HFFc6 (cell line): ENCODE measurements at regions not wholly inside any gene's neighbourhood (a gene's known extent, or its start where the extent isn't known, plus 50 kb on each side); places are given as distances from the start of the nearest gene placed in this dataset.
A peak's percentile ranks its signal among the peaks of the same experiment; 100 is the strongest.

Experiments used
- DNase-seq: peaks from one replicate; pipeline ENCODE4 v3.0.0-alpha.2; 2018
- H3K27ac Mint-ChIP-seq: 2 replicates; pipeline ENCODE4 v1.8.0; 2020; ENCODE audit warnings: mild to moderate bottlenecking, mixed read lengths
- H3K27me3 Mint-ChIP-seq: 2 replicates; pipeline ENCODE4 v1.8.0; 2021; ENCODE audit warnings: mild to moderate bottlenecking, moderate library complexity, mixed read lengths; ENCODE audit not compliant: insufficient read depth
- H3K36me3 Mint-ChIP-seq: 2 replicates; pipeline ENCODE4 v1.8.0; 2021; ENCODE audit warnings: low read depth, mixed read lengths
- H3K4me1 Mint-ChIP-seq: 2 replicates; pipeline ENCODE4 v1.8.0; 2020; ENCODE audit warnings: low read depth, mixed read lengths
- H3K4me3 Mint-ChIP-seq: 2 replicates; pipeline ENCODE4 v1.8.0; 2020; ENCODE audit warnings: mild to moderate bottlenecking, moderate library complexity, mixed read lengths
- H3K9me3 Mint-ChIP-seq: 2 replicates; pipeline ENCODE4 v1.8.0; 2020; ENCODE audit warnings: mild to moderate bottlenecking, mixed read lengths
- TF ChIP-seq, protein P1 (sequence below): fragments of 200-600 bp; sonication (generic); IDR thresholded peaks from 2 replicates; pipeline ENCODE4 v1.5.0; 2021; ENCODE audit warnings: antibody characterized with exemption, mild to moderate bottlenecking

DNA sequence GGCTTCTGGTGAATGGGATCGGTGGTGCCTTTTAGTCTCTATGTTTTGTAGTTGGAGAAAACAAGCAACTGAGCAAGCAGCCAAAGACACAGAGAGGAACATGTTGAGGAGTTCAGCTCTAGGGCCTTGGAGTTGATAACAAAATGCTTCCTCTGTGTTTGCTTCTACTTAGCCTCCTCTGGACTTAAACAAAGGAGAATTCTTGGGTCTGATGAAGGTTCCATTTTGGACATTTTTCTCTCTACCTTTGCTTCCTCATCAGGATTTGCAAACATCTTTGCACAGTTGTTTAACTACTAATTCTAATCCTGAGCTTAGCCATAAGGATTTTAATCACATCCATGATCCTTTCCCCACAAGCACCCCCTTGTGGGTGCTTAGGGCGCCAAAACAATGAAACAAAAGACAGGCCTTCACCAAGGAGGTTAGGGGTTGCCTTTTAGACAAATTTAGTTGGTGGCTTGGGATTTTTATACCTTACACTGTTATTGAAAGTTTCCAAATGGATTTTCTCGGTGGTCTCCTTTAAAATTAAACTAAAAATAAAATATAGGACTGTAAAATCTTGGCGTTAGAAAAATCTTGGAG, 148.5 kb upstream of the SATB2 start:
- no peak overlapping the region for H3K27ac Mint-ChIP-seq
- TF ChIP-seq, protein P1, sequence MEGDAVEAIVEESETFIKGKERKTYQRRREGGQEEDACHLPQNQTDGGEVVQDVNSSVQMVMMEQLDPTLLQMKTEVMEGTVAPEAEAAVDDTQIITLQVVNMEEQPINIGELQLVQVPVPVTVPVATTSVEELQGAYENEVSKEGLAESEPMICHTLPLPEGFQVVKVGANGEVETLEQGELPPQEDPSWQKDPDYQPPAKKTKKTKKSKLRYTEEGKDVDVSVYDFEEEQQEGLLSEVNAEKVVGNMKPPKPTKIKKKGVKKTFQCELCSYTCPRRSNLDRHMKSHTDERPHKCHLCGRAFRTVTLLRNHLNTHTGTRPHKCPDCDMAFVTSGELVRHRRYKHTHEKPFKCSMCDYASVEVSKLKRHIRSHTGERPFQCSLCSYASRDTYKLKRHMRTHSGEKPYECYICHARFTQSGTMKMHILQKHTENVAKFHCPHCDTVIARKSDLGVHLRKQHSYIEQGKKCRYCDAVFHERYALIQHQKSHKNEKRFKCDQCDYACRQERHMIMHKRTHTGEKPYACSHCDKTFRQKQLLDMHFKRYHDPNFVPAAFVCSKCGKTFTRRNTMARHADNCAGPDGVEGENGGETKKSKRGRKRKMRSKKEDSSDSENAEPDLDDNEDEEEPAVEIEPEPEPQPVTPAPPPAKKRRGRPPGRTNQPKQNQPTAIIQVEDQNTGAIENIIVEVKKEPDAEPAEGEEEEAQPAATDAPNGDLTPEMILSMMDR, result no peak
- DNase-seq, result no peak
- H3K36me3 Mint-ChIP-seq, result no peaks in the 10 kb centered on the region
- H3K4me1 Mint-ChIP-seq, result no peaks in the 10 kb centered on the region
- no peak overlapping the region for H3K4me3 Mint-ChIP-seq
- H3K9me3 Mint-ChIP-seq, result peaks cover 15% of the 10 kb centered on the region
- peaks cover 1% of the 10 kb centered on the region for H3K27me3 Mint-ChIP-seq

DNA sequence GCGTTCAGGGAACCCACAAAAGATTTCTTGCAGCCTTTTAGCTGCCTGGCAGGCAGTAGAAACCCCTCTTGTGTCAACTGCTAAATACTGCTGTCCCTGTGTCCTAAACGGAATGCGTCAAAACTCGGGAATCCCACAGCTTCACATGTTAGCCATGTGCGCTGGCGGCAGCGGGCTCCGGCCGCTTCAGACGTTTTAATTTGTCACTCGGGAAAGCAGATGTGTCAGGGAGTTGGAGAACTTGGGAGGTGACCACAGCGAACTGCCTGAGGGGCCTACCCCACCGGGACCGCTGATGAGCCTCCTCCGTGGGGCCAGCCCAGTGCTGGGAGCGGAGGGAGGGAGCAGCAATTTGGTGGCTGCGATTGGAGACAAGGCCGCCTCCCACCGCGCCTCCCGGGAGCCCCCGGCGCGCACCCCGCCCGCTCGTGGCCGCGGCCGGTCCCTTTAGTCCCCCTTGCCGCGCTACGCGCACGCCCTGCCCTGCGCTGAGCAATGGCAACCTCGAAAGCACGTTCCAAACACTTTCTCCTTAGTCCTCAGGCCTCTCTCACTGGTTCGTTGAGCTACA, 146.1 kb upstream of the SATB2 start:
- Mint-ChIP-seq H3K36me3 (no peaks in the 10 kb centered on the region), H3K4me1 (no peaks in the 10 kb centered on the region), H3K27ac (no peak overlapping the region), H3K4me3 (no peak overlapping the region), H3K9me3 (peaks cover 5% of the 10 kb centered on the region; the same call in 1 of the 2 replicates), H3K27me3 (peaks cover 1% of the 10 kb centered on the region)
- no peak for DNase-seq
- TF ChIP-seq, protein P1, result no peak

DNA sequence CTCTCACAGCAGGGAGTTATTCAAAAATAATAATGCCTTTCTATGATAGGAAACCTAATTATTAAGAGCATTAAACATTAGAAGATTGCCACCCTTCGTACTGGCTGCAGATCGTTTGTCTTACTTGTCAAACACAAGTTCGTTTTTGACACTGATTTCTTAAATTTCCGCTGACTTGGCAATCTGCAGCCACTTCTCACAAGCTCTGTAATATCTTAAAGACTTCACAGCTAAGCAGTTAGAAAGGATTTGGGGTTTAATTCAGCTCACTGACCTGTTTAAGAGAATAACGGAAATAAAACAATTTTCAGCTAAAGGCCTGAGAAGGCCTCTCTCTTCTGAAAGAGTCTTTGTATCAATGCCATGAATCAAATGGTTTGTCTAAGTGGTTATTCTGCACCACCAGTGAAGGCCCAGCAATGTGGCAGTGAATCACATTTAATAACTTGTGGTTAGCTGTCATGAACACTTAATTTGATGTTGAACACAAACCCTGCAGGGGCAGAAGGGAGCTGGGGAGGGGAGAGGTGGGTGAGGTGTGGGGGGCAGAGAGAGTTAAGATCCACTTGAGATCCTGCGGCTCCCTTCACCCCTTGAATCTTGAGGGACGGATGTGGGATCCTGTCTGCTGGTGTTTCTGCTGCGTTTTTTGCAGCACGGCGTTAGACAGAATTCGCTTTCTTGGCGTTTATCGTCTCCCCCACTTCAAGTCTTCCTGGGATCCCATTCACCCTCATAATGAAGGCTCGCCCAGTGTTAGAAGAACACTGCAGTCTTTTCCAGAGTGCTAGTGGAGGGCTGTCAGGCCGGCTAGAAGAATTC, 145.4 kb upstream of the SATB2 start:
- TF ChIP-seq, protein P1, result no peak
- Mint-ChIP-seq H3K4me1 (no peaks in the 10 kb centered on the region), H3K27me3 (no peaks in the 10 kb centered on the region; the same call in 1 of the 2 replicates), H3K9me3 (peaks cover 5% of the 10 kb centered on the region; the same call in 1 of the 2 replicates), H3K36me3 (no peaks in the 10 kb centered on the region), H3K4me3 (no peak overlapping the region), H3K27ac (no peak overlapping the region)
- no peak for DNase-seq

DNA sequence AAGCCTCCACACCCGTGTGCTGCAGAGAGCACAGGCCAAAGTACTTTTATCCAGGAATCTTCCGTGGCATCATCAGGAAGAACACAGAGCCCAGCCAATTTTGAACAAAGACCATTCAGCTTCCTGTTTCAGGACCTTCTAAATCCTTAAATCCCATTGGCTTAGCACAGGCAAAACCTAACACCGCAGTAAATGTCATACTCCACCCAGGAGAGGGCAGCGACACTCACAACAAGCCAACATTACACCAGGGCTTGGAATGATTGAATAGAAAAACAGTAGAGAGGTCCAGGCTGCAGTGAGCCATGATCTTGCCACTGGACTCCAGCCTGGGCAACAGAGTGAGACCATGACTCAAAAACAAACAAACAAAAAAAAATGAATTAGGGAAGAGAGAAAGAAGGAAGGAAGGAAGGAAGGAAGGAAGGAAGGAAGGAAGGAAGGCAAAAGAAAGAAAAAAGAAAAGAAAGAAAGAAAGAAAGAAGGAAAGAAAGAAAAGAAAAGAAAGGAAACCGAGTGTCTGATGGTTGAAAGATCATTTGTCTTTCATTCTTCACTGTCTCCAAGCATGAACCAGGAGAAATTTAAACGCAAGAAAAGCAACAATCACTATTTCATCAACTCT, 144.6 kb upstream of the SATB2 start:
- Mint-ChIP-seq H3K9me3 (peaks cover 5% of the 10 kb centered on the region; the same call in 1 of the 2 replicates), H3K27me3 (no peaks in the 10 kb centered on the region; the same call in 1 of the 2 replicates), H3K4me3 (no peak overlapping the region), H3K4me1 (no peaks in the 10 kb centered on the region), H3K36me3 (no peaks in the 10 kb centered on the region), H3K27ac (no peak overlapping the region)
- TF ChIP-seq, protein P1, result no peak
- no peak for DNase-seq

DNA sequence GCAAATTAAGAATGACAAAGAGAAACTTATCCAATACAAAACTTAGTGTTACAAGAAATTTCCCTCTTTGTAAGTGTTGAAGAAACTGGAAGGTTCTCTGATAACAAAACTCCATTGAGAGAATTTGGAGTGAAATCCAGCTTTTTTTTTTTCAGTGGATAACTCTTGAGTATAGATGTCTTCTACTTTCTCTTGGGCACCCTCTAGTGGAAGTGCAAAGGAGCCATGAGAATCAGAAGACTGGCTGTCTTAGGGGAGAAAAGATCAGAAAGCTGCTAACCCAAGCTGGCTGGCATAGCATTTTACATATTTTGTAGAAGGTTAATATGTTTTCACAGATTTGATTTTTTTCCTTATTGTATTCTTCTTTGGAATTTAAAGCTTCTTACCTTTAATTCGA, 138.8 kb upstream of the SATB2 start:
- no peaks in the 10 kb centered on the region for H3K4me1 Mint-ChIP-seq
- H3K27me3 Mint-ChIP-seq, result no peaks in the 10 kb centered on the region; the same call in 1 of the 2 replicates
- DNase-seq, result peak; percentile 0
- no peak overlapping the region for H3K4me3 Mint-ChIP-seq
- no peaks in the 10 kb centered on the region for H3K9me3 Mint-ChIP-seq
- H3K27ac Mint-ChIP-seq, result no peak overlapping the region
- TF ChIP-seq, protein P1, result peak; percentile 57; the same call in 1 of the 2 replicates
- no peaks in the 10 kb centered on the region for H3K36me3 Mint-ChIP-seq
